HEK293 (cell line): ENCODE measurements at regions not wholly inside any gene's neighbourhood (a gene's known extent, or its start where the extent isn't known, plus 50 kb on each side); places are given as distances from the start of the nearest gene placed in this dataset.

Source experiments
- ZNF121 ChIP-seq: fragments of 450-650 bp; formaldehyde crosslinking; IDR thresholded peaks from 2 replicates; pipeline ENCODE4 v1.5.1; 2016; ENCODE audit warnings: missing biosample characterization, missing genetic modification characterization
- ZNF211 ChIP-seq: fragments of 450-650 bp; formaldehyde crosslinking; IDR thresholded peaks from 2 replicates; pipeline ENCODE4 v1.5.1; 2016; ENCODE audit warnings: low read depth, missing biosample characterization, missing genetic modification characterization
- ZNF274 ChIP-seq, 2 experiments: fragments of 200-500 bp in 1 of 2; fragments of 450-650 bp in 1 of 2; sonication (Bioruptor generic) in 1 of 2; formaldehyde crosslinking in 1 of 2; IDR thresholded peaks; 2 replicates each; pipeline versions ENCODE4 v1.5.1 to v1.6.1; 2014 to 2016; ENCODE audit warnings: borderline replicate concordance in 1 of 2, inconsistent platforms in 1 of 2, low read length in 1 of 2, missing biosample characterization in 1 of 2, missing genetic modification characterization in 1 of 2
- ZNF624 ChIP-seq: fragments of 450-650 bp; formaldehyde crosslinking; IDR thresholded peaks from 2 replicates; pipeline ENCODE4 v1.5.1; 2017; ENCODE audit warnings: missing biosample characterization, missing genetic modification characterization
- ZSCAN18 ChIP-seq: fragments of 450-650 bp; formaldehyde crosslinking; IDR thresholded peaks from 2 replicates; pipeline ENCODE4 v1.5.1; 2016; ENCODE audit warnings: missing biosample characterization, missing genetic modification characterization
- TF ChIP-seq, protein P1 (sequence below): fragments of 450-650 bp; formaldehyde crosslinking; IDR thresholded peaks from 2 replicates; pipeline ENCODE4 v1.5.1; 2016; ENCODE audit warnings: missing biosample characterization, missing genetic modification characterization

DNA sequence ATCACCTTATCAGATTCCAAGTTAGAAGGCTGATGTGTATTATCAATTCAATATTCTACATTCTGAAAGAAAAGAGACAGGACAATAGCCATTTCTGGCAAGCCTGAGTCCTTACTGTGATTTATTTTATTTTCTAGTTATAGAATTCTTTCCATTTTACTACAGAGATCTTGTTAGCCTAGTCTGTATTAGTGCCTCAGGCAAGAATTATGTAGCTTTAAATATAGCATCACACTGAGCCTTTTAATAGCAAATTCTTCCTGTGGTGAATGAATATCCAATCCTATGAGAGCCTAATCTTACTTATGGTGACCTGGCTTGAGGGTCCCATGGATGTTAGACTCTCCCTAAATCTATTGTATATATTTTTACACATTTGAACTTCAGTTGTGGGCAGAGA, 732.8 kb upstream of the CITED2 start:
- TF ChIP-seq ZNF274 (IDR thresholded peaks at IDR 0.05; ENCODE audit: low read length) (no peak), ZNF274 (tag by site-specific recombination; IDR thresholded peaks at IDR 0.05; ENCODE audit: borderline replicate concordance) (no peak), ZNF624 (tag by site-specific recombination) (no peak), ZSCAN18 (tag by site-specific recombination) (no peak), ZNF121 (tag by site-specific recombination) (no peak), ZNF211 (tag by site-specific recombination) (no peak)
- TF ChIP-seq, protein P1, sequence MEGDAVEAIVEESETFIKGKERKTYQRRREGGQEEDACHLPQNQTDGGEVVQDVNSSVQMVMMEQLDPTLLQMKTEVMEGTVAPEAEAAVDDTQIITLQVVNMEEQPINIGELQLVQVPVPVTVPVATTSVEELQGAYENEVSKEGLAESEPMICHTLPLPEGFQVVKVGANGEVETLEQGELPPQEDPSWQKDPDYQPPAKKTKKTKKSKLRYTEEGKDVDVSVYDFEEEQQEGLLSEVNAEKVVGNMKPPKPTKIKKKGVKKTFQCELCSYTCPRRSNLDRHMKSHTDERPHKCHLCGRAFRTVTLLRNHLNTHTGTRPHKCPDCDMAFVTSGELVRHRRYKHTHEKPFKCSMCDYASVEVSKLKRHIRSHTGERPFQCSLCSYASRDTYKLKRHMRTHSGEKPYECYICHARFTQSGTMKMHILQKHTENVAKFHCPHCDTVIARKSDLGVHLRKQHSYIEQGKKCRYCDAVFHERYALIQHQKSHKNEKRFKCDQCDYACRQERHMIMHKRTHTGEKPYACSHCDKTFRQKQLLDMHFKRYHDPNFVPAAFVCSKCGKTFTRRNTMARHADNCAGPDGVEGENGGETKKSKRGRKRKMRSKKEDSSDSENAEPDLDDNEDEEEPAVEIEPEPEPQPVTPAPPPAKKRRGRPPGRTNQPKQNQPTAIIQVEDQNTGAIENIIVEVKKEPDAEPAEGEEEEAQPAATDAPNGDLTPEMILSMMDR (tag by site-specific recombination): no peak
